Esophagus squamous epithelium (tissue), 4 donors: ENCODE measurements at regions not wholly inside any gene's neighbourhood (a gene's known extent, or its start where the extent isn't known, plus 50 kb on each side); places are given as distances from the start of the nearest gene placed in this dataset.

Source experiments
- CTCF ChIP-seq, 6 experiments: fragments of 450-650 bp in 4 of 6; fragments of 200-600 bp in 2 of 6; sonication (generic) in 2 of 6; IDR thresholded peaks; one replicate each; pipeline ENCODE4 v1.5.1; 2016 to 2019; ENCODE audit warnings: antibody characterized with exemption in 6 of 6, mild to moderate bottlenecking in 4 of 6, moderate library complexity in 4 of 6
- POLR2A ChIP-seq, 4 donors: fragments of 450-650 bp; IDR thresholded peaks; one replicate each; pipeline ENCODE4 v1.6.1; 2017; ENCODE audit warnings: antibody characterized with exemption in 4 of 4, mild to moderate bottlenecking in 4 of 4, moderate library complexity in 3 of 4

GRCh38 chr13:58341318-58341717 is 709.8 kb downstream of the PCDH17 start:
- TF ChIP-seq CTCF (IDR thresholded peaks at IDR 0.05) (no peak), POLR2A (IDR thresholded peaks at IDR 0.05) (no peak)
